Fibroblast of lung (primary cell): ENCODE measurements at regions not wholly inside any gene's neighbourhood (a gene's known extent, or its start where the extent isn't known, plus 50 kb on each side); places are given as distances from the start of the nearest gene placed in this dataset.

Source experiments
- EZH2 ChIP-seq: IDR thresholded peaks from 2 replicates; pipeline ENCODE4 v1.5.1; 2012; ENCODE audit warnings: low read length, control low read depth, mild to moderate bottlenecking; ENCODE audit errors: missing control alignments
- TF ChIP-seq, protein P1 (sequence below), 2 donors: IDR thresholded peaks in 1 of 2; conservative IDR thresholded peaks in 1 of 2; 1 replicate in 1 of 2; 2 replicates in 1 of 2; pipeline ENCODE4 v1.5.1; 2011 to 2012; ENCODE audit warnings: low read length in 2 of 2, control low read depth in 1 of 2, inconsistent platforms in 1 of 2, low read depth in 1 of 2, mild to moderate bottlenecking in 1 of 2

DNA sequence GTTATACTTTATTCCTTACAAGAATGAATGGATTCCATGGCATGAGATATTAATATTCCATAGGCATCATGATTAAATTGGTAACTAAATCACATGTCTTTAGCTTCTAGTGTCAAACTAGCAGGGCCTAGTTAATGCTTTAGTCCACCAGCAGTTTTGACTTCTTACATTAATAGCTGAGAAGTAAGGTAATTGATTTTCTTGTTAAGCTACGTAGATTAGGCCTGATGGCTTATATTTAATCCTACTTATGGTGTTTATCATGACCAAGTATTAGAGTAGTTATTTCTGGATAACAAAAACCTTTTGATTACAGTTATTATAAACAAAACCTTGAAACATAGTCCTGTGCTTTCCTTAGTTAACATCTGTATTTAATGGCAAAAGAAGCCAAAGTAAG lies 184.5 kb downstream of the TANC2 start:
- TF ChIP-seq, protein P1, sequence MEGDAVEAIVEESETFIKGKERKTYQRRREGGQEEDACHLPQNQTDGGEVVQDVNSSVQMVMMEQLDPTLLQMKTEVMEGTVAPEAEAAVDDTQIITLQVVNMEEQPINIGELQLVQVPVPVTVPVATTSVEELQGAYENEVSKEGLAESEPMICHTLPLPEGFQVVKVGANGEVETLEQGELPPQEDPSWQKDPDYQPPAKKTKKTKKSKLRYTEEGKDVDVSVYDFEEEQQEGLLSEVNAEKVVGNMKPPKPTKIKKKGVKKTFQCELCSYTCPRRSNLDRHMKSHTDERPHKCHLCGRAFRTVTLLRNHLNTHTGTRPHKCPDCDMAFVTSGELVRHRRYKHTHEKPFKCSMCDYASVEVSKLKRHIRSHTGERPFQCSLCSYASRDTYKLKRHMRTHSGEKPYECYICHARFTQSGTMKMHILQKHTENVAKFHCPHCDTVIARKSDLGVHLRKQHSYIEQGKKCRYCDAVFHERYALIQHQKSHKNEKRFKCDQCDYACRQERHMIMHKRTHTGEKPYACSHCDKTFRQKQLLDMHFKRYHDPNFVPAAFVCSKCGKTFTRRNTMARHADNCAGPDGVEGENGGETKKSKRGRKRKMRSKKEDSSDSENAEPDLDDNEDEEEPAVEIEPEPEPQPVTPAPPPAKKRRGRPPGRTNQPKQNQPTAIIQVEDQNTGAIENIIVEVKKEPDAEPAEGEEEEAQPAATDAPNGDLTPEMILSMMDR (conservative IDR thresholded peaks at IDR 0.05 in 1 of 2, IDR thresholded peaks at IDR 0.05 in 1 of 2; ENCODE audit: low read depth in 1 of 2, low read length in 2 of 2), result no peak
- no peak for TF ChIP-seq EZH2
